ENCODE measurements at regions not wholly inside any gene's neighbourhood (a gene's known extent, or its start where the extent isn't known, plus 50 kb on each side); places are given as distances from the start of the nearest gene placed in this dataset.
A peak's percentile ranks its signal among the peaks of the same experiment; 100 is the strongest.

DNA sequence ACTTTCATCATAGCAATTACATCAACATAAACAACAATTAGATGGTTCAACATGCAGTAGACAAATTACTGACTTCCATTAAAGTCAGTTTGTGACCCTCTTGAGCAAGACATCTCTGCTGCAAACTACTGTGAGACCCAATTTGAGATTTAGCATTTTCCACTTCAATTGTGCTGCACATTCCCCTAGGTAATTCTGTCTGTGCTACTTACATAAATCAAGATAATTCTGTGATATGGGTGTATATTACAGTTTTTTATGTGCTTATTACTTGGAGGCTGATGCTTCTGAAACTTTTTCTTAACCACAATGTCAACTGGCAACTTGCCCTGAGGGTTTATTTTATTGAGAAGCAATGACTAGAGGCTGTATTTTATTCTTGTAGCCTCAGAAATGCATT, 1714.4 kb downstream of the OLFM4 start (continued):
- TF ChIP-seq ZNF138 (tag by site-specific recombination; IDR thresholded peaks at IDR 0.05; ENCODE audit: borderline replicate concordance) (no peak), ZNF777 (tag by site-specific recombination; IDR thresholded peaks at IDR 0.05; ENCODE audit: borderline replicate concordance) (no peak), ZNF670 (tag by site-specific recombination; IDR thresholded peaks at IDR 0.05; ENCODE audit: low read depth) (no peak), GLIS1 (tag by site-specific recombination; IDR thresholded peaks at IDR 0.05) (no peak), ZNF24 (tag by site-specific recombination; IDR thresholded peaks at IDR 0.05) (no peak), ZNF776 (tag by site-specific recombination; IDR thresholded peaks at IDR 0.05; ENCODE audit: borderline replicate concordance) (no peak), GLI2 (tag by site-specific recombination; IDR thresholded peaks at IDR 0.05; ENCODE audit: borderline replicate concordance, low read depth) (peak; percentile 88), ZNF155 (tag by site-specific recombination; IDR thresholded peaks at IDR 0.05) (no peak), EGR2 (tag by site-specific recombination; IDR thresholded peaks at IDR 0.05; ENCODE audit: low read depth) (no peak), ZNF202 (tag by site-specific recombination; IDR thresholded peaks at IDR 0.05; ENCODE audit: borderline replicate concordance) (no peak), ZNF626 (tag by site-specific recombination; IDR thresholded peaks at IDR 0.05) (no peak), ZNF133 (tag by site-specific recombination; IDR thresholded peaks at IDR 0.05) (no peak), ZNF529 (tag by site-specific recombination; IDR thresholded peaks at IDR 0.05; ENCODE audit: insufficient replicate concordance) (no peak), FEZF1 (tag by site-specific recombination; IDR thresholded peaks at IDR 0.05) (no peak), ZNF561 (tag by site-specific recombination; IDR thresholded peaks at IDR 0.05; ENCODE audit: borderline replicate concordance) (peak; percentile 95), ZNF121 (tag by site-specific recombination; IDR thresholded peaks at IDR 0.05) (no peak), ZNF423 (tag by site-specific recombination; IDR thresholded peaks at IDR 0.05) (no peak), ZNF23 (tag by site-specific recombination; IDR thresholded peaks at IDR 0.05; ENCODE audit: borderline replicate concordance) (no peak), ZNF677 (tag by site-specific recombination; IDR thresholded peaks at IDR 0.05) (no peak), ZBTB1 (tag by site-specific recombination; IDR thresholded peaks at IDR 0.05) (no peak), ZNF830 (tag by site-specific recombination; IDR thresholded peaks at IDR 0.05; ENCODE audit: low read depth) (no peak)
- TF ChIP-seq, protein P1, sequence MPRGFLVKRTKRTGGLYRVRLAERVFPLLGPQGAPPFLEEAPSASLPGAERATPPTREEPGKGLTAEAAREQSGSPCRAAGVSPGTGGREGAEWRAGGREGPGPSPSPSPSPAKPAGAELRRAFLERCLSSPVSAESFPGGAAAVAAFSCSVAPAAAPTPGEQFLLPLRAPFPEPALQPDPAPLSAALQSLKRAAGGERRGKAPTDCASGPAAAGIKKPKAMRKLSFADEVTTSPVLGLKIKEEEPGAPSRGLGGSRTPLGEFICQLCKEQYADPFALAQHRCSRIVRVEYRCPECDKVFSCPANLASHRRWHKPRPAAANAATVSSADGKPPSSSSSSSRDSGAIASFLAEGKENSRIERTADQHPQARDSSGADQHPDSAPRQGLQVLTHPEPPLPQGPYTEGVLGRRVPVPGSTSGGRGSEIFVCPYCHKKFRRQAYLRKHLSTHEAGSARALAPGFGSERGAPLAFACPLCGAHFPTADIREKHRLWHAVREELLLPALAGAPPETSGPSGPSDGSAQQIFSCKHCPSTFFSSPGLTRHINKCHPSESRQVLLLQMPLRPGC (tag by site-specific recombination; IDR thresholded peaks at IDR 0.05): peak; percentile 96
- TF ChIP-seq, protein P2, sequence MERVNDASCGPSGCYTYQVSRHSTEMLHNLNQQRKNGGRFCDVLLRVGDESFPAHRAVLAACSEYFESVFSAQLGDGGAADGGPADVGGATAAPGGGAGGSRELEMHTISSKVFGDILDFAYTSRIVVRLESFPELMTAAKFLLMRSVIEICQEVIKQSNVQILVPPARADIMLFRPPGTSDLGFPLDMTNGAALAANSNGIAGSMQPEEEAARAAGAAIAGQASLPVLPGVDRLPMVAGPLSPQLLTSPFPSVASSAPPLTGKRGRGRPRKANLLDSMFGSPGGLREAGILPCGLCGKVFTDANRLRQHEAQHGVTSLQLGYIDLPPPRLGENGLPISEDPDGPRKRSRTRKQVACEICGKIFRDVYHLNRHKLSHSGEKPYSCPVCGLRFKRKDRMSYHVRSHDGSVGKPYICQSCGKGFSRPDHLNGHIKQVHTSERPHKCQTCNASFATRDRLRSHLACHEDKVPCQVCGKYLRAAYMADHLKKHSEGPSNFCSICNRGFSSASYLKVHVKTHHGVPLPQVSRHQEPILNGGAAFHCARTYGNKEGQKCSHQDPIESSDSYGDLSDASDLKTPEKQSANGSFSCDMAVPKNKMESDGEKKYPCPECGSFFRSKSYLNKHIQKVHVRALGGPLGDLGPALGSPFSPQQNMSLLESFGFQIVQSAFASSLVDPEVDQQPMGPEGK (tag by site-specific recombination; IDR thresholded peaks at IDR 0.05): no peak
- TF ChIP-seq, protein P3, sequence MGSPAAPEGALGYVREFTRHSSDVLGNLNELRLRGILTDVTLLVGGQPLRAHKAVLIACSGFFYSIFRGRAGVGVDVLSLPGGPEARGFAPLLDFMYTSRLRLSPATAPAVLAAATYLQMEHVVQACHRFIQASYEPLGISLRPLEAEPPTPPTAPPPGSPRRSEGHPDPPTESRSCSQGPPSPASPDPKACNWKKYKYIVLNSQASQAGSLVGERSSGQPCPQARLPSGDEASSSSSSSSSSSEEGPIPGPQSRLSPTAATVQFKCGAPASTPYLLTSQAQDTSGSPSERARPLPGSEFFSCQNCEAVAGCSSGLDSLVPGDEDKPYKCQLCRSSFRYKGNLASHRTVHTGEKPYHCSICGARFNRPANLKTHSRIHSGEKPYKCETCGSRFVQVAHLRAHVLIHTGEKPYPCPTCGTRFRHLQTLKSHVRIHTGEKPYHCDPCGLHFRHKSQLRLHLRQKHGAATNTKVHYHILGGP (tag by site-specific recombination; IDR thresholded peaks at IDR 0.05): no peak
- TF ChIP-seq, protein P4, sequence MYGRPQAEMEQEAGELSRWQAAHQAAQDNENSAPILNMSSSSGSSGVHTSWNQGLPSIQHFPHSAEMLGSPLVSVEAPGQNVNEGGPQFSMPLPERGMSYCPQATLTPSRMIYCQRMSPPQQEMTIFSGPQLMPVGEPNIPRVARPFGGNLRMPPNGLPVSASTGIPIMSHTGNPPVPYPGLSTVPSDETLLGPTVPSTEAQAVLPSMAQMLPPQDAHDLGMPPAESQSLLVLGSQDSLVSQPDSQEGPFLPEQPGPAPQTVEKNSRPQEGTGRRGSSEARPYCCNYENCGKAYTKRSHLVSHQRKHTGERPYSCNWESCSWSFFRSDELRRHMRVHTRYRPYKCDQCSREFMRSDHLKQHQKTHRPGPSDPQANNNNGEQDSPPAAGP (tag by site-specific recombination; IDR thresholded peaks at IDR 0.05): no peak
- TF ChIP-seq, protein P5, sequence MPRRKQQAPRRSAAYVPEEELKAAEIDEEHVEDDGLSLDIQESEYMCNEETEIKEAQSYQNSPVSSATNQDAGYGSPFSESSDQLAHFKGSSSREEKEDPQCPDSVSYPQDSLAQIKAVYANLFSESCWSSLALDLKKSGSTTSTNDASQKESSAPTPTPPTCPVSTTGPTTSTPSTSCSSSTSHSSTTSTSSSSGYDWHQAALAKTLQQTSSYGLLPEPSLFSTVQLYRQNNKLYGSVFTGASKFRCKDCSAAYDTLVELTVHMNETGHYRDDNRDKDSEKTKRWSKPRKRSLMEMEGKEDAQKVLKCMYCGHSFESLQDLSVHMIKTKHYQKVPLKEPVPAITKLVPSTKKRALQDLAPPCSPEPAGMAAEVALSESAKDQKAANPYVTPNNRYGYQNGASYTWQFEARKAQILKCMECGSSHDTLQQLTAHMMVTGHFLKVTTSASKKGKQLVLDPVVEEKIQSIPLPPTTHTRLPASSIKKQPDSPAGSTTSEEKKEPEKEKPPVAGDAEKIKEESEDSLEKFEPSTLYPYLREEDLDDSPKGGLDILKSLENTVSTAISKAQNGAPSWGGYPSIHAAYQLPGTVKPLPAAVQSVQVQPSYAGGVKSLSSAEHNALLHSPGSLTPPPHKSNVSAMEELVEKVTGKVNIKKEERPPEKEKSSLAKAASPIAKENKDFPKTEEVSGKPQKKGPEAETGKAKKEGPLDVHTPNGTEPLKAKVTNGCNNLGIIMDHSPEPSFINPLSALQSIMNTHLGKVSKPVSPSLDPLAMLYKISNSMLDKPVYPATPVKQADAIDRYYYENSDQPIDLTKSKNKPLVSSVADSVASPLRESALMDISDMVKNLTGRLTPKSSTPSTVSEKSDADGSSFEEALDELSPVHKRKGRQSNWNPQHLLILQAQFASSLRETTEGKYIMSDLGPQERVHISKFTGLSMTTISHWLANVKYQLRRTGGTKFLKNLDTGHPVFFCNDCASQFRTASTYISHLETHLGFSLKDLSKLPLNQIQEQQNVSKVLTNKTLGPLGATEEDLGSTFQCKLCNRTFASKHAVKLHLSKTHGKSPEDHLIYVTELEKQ (tag by site-specific recombination; IDR thresholded peaks at IDR 0.05; ENCODE audit: borderline replicate concordance): 0 out of 2 replicates have a peak, but pooled peaks have one; percentile 12
- TF ChIP-seq, protein P6, sequence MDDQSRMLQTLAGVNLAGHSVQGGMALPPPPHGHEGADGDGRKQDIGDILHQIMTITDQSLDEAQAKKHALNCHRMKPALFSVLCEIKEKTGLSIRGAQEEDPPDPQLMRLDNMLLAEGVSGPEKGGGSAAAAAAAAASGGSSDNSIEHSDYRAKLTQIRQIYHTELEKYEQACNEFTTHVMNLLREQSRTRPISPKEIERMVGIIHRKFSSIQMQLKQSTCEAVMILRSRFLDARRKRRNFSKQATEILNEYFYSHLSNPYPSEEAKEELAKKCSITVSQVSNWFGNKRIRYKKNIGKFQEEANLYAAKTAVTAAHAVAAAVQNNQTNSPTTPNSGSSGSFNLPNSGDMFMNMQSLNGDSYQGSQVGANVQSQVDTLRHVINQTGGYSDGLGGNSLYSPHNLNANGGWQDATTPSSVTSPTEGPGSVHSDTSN (CRISPR knock-in tag; IDR thresholded peaks at IDR 0.05): no peak
- TF ChIP-seq, protein P7, sequence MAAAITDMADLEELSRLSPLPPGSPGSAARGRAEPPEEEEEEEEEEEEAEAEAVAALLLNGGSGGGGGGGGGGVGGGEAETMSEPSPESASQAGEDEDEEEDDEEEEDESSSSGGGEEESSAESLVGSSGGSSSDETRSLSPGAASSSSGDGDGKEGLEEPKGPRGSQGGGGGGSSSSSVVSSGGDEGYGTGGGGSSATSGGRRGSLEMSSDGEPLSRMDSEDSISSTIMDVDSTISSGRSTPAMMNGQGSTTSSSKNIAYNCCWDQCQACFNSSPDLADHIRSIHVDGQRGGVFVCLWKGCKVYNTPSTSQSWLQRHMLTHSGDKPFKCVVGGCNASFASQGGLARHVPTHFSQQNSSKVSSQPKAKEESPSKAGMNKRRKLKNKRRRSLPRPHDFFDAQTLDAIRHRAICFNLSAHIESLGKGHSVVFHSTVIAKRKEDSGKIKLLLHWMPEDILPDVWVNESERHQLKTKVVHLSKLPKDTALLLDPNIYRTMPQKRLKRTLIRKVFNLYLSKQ (tag by site-specific recombination; IDR thresholded peaks at IDR 0.05; ENCODE audit: borderline replicate concordance): no peak
